Ascending aorta (tissue), 2 donors: ENCODE measurements at regions not wholly inside any gene's neighbourhood (a gene's known extent, or its start where the extent isn't known, plus 50 kb on each side); places are given as distances from the start of the nearest gene placed in this dataset.

Experiments
- DNase-seq, 2 donors: peaks; one replicate each; pipeline ENCODE4 v3.0.0-alpha.2; 2019; ENCODE audit warnings: low spot score in 2 of 2
- H3K27ac ChIP-seq, 2 donors: fragments of 200-600 bp; sonication (generic); one replicate each; pipeline ENCODE4 v1.5.1; 2016 to 2017; ENCODE audit warnings: mild to moderate bottlenecking in 1 of 2
- H3K27me3 ChIP-seq: fragments of 200-600 bp; sonication (generic); one replicate; pipeline ENCODE4 v1.5.1; 2017
- H3K36me3 ChIP-seq, 2 donors: fragments of 200-600 bp; sonication (generic); one replicate each; pipeline ENCODE4 v1.5.1; 2016
- H3K4me1 ChIP-seq, 2 donors: fragments of 200-600 bp; sonication (generic); one replicate each; pipeline ENCODE4 v1.5.1; 2016 to 2017; ENCODE audit warnings: mild to moderate bottlenecking in 1 of 2
- H3K4me3 ChIP-seq, 2 donors: fragments of 200-600 bp; sonication (generic); one replicate each; pipeline ENCODE4 v1.5.1; 2016 to 2017; ENCODE audit warnings: mild to moderate bottlenecking in 1 of 2
- H3K9me3 ChIP-seq, 2 donors: fragments of 200-600 bp; sonication (generic); one replicate each; pipeline ENCODE4 v1.5.1; 2016
- CTCF ChIP-seq, 3 experiments: fragments of 200-600 bp in 2 of 3; fragments of 450-650 bp in 1 of 3; sonication (generic) in 2 of 3; IDR thresholded peaks; one replicate each; pipeline ENCODE4 v1.5.1; 2016 to 2019; ENCODE audit warnings: antibody characterized with exemption in 3 of 3, mild to moderate bottlenecking in 1 of 3, moderate library complexity in 1 of 3
- intact Hi-C: fragments of 100-400 bp; cut with DNase I; formaldehyde crosslinking; loops from one replicate; pipeline ENCODE4 v1.15.1; 2023

GRCh38 chr11:42823546-42823945 lies 488.2 kb upstream of the API5 start:
- no peaks in the 10 kb centered on the region for H3K27me3 ChIP-seq
- TF ChIP-seq CTCF (IDR thresholded peaks at IDR 0.05) = no peak
- intact Hi-C loops = no loop called here

GRCh38 chr11:42824067-42824466 lies 487.7 kb upstream of the API5 start:
- no peaks in the 10 kb centered on the region for H3K36me3 ChIP-seq
- intact Hi-C loops = no loop called here
- no peak for TF ChIP-seq CTCF (IDR thresholded peaks at IDR 0.05)

More at GRCh38 chr11:42823546-42823945, 488.2 kb upstream of the API5 start:
- no peak overlapping the region for H3K27ac ChIP-seq
- no peak overlapping the region for H3K4me3 ChIP-seq
- DNase-seq = no peak
- H3K4me1 ChIP-seq = no peaks in the 10 kb centered on the region
- no peaks in the 10 kb centered on the region for H3K9me3 ChIP-seq
- H3K36me3 ChIP-seq = no peaks in the 10 kb centered on the region

GRCh38 chr11:42825598-42825997 lies 486.2 kb upstream of the API5 start:
- TF ChIP-seq CTCF (IDR thresholded peaks at IDR 0.05) = no peak
- no peak overlapping the region for H3K27ac ChIP-seq
- no peaks in the 10 kb centered on the region for H3K9me3 ChIP-seq
- no peaks in the 10 kb centered on the region for H3K4me1 ChIP-seq
- H3K27me3 ChIP-seq = no peaks in the 10 kb centered on the region
- no peak overlapping the region for H3K4me3 ChIP-seq
- no peaks in the 10 kb centered on the region for H3K36me3 ChIP-seq
- intact Hi-C loops = no loop called here
- DNase-seq = no peak

More at GRCh38 chr11:42824067-42824466, 487.7 kb upstream of the API5 start:
- Histone ChIP-seq H3K9me3 (no peaks in the 10 kb centered on the region), H3K27ac (no peak overlapping the region), H3K27me3 (no peaks in the 10 kb centered on the region), H3K4me1 (no peaks in the 10 kb centered on the region), H3K4me3 (no peak overlapping the region)
- no peak for DNase-seq

- no peak for DNase-seq
- no peaks in the 10 kb centered on the region for H3K36me3 ChIP-seq
- H3K27ac ChIP-seq = no peak overlapping the region
- H3K27me3 ChIP-seq = no peaks in the 10 kb centered on the region
- H3K4me1 ChIP-seq = no peaks in the 10 kb centered on the region
- H3K4me3 ChIP-seq = no peak overlapping the region
- TF ChIP-seq CTCF (IDR thresholded peaks at IDR 0.05) = no peak
- intact Hi-C loops = no loop called here
- no peaks in the 10 kb centered on the region for H3K9me3 ChIP-seq
These were observed 484.0 kb upstream of the API5 start for GRCh38 chr11:42827845-42828244.

- no peak for DNase-seq
- Histone ChIP-seq H3K27ac (no peak overlapping the region), H3K4me1 (no peaks in the 10 kb centered on the region), H3K9me3 (no peaks in the 10 kb centered on the region), H3K4me3 (no peak overlapping the region), H3K36me3 (no peaks in the 10 kb centered on the region), H3K27me3 (no peaks in the 10 kb centered on the region)
- intact Hi-C loops = no loop called here
- TF ChIP-seq CTCF (IDR thresholded peaks at IDR 0.05) = no peak
These were observed 473.8 kb upstream of the API5 start for GRCh38 chr11:42837994-42838393.

GRCh38 chr11:42840176-42840829 lies 471.5 kb upstream of the API5 start:
- Histone ChIP-seq H3K27me3 (no peaks in the 10 kb centered on the region), H3K4me1 (no peaks in the 10 kb centered on the region), H3K27ac (no peak overlapping the region), H3K9me3 (no peaks in the 10 kb centered on the region), H3K4me3 (no peak overlapping the region), H3K36me3 (no peaks in the 10 kb centered on the region)
- TF ChIP-seq CTCF (IDR thresholded peaks at IDR 0.05) = no peak
- DNase-seq = no peak
- intact Hi-C loops = no loop called here
